ENCODE measurements at regions not wholly inside any gene's neighbourhood (a gene's known extent, or its start where the extent isn't known, plus 50 kb on each side); places are given as distances from the start of the nearest gene placed in this dataset.

GRCh38 chr3:81439108-81439507 is 322.3 kb downstream of the GBE1 start:
- Histone ChIP-seq H3K9me2 (ENCODE audit: insufficient read depth, low read length) (no peaks in the 10 kb centered on the region; the same call in 1 of the 2 replicates), H3K27ac (ENCODE audit: low read depth, low read length, poor library complexity, severe bottlenecking) (no peak overlapping the region), H3K4me1 (ENCODE audit: insufficient read depth, low read length, poor library complexity, severe bottlenecking) (no peaks in the 10 kb centered on the region), H3K9me3 (ENCODE audit: low read length) (no peaks in the 10 kb centered on the region), H3K36me3 (ENCODE audit: insufficient read depth, low read length) (no peaks in the 10 kb centered on the region), H3K79me2 (ENCODE audit: insufficient read depth, low read depth, low read length) (no peaks in the 10 kb centered on the region), H3K4me2 (ENCODE audit: low read length) (no peak overlapping the region), H2AFZ (ENCODE audit: low read length) (no peak overlapping the region), H3K4me3 (ENCODE audit: low read depth, low read length, poor library complexity, severe bottlenecking) (no peak overlapping the region), H4K20me1 (ENCODE audit: insufficient read depth, low read length) (no peaks in the 10 kb centered on the region)
- DNase-seq (ENCODE audit: low spot score) = no peak
- intact Hi-C loops (cut with micrococcal nuclease; ENCODE audit: unreplicated experiment) = no loop called here
- TF ChIP-seq CTCF (conservative IDR thresholded peaks at IDR 0.05; ENCODE audit: low read length) (no peak), EZH2phosphoT487 (IDR thresholded peaks at IDR 0.05; ENCODE audit: borderline replicate concordance, low read depth, low read length) (no peak)
- CTCF ChIA-PET (ENCODE audit: unreplicated experiment) = no interaction called here
- POLR2A ChIA-PET = interaction anchor here (0.7 kb wide), 2 partner anchors 71 to 208 kb away, joined by 3 read pairs; no protein-coding TSS in a partner anchor
- no TSS peak for BruUV-seq (replicated peaks)

- no peaks in the 10 kb centered on the region for H3K79me2 ChIP-seq (ENCODE audit: insufficient read depth, low read depth, low read length)
- no peaks in the 10 kb centered on the region for H3K4me1 ChIP-seq (ENCODE audit: insufficient read depth, low read length, poor library complexity, severe bottlenecking)
- H3K4me2 ChIP-seq (ENCODE audit: low read length) = no peak overlapping the region
- no peak overlapping the region for H3K4me3 ChIP-seq (ENCODE audit: low read depth, low read length, poor library complexity, severe bottlenecking)
- no peak for TF ChIP-seq EZH2phosphoT487 (IDR thresholded peaks at IDR 0.05; ENCODE audit: borderline replicate concordance, low read depth, low read length)
- DNase-seq (ENCODE audit: low spot score) = no peak
- POLR2A ChIA-PET = no interaction called here
- no peak overlapping the region for H3K27ac ChIP-seq (ENCODE audit: low read depth, low read length, poor library complexity, severe bottlenecking)
- H4K20me1 ChIP-seq (ENCODE audit: insufficient read depth, low read length) = no peaks in the 10 kb centered on the region
- H2AFZ ChIP-seq (ENCODE audit: low read length) = no peak overlapping the region
- CTCF ChIA-PET (ENCODE audit: unreplicated experiment) = no interaction called here
- intact Hi-C loops (cut with micrococcal nuclease; ENCODE audit: unreplicated experiment) = no loop called here
- BruUV-seq (replicated peaks) = no TSS peak
- no peaks in the 10 kb centered on the region; the same call in 1 of the 2 replicates for H3K9me2 ChIP-seq (ENCODE audit: insufficient read depth, low read length)
- H3K9me3 ChIP-seq (ENCODE audit: low read length) = no peaks in the 10 kb centered on the region
- no peaks in the 10 kb centered on the region for H3K36me3 ChIP-seq (ENCODE audit: insufficient read depth, low read length)
These were observed 323.8 kb downstream of the GBE1 start for GRCh38 chr3:81437683-81438082.

- no peaks in the 10 kb centered on the region for H3K4me1 ChIP-seq (ENCODE audit: insufficient read depth, low read length, poor library complexity, severe bottlenecking)
- H4K20me1 ChIP-seq (ENCODE audit: insufficient read depth, low read length) = no peaks in the 10 kb centered on the region
- ChIA-PET POLR2A (no interaction called here), CTCF (ENCODE audit: unreplicated experiment) (no interaction called here)
- H3K79me2 ChIP-seq (ENCODE audit: insufficient read depth, low read depth, low read length) = no peaks in the 10 kb centered on the region
- no peaks in the 10 kb centered on the region; the same call in 1 of the 2 replicates for H3K9me2 ChIP-seq (ENCODE audit: insufficient read depth, low read length)
- H3K4me2 ChIP-seq (ENCODE audit: low read length) = no peak overlapping the region
- no peak overlapping the region for H2AFZ ChIP-seq (ENCODE audit: low read length)
- TF ChIP-seq EZH2phosphoT487 (IDR thresholded peaks at IDR 0.05; ENCODE audit: borderline replicate concordance, low read depth, low read length) = no peak
- no peak for TF ChIP-seq CTCF (conservative IDR thresholded peaks at IDR 0.05; ENCODE audit: low read length)
- H3K4me3 ChIP-seq (ENCODE audit: low read depth, low read length, poor library complexity, severe bottlenecking) = no peak overlapping the region
- H3K36me3 ChIP-seq (ENCODE audit: insufficient read depth, low read length) = no peaks in the 10 kb centered on the region
- H3K9me3 ChIP-seq (ENCODE audit: low read length) = no peaks in the 10 kb centered on the region
- no TSS peak for BruUV-seq (replicated peaks)
- no peak for DNase-seq (ENCODE audit: low spot score)
- intact Hi-C loops (cut with micrococcal nuclease; ENCODE audit: unreplicated experiment) = no loop called here
- H3K27ac ChIP-seq (ENCODE audit: low read depth, low read length, poor library complexity, severe bottlenecking) = no peak overlapping the region
These were observed 325.3 kb downstream of the GBE1 start for GRCh38 chr3:81436182-81436581.
